Testis (tissue), 2 donors: ENCODE measurements at regions not wholly inside any gene's neighbourhood (a gene's known extent, or its start where the extent isn't known, plus 50 kb on each side); places are given as distances from the start of the nearest gene placed in this dataset.

ENCODE experiments used
- POLR2A ChIP-seq: fragments of 450-650 bp; IDR thresholded peaks from one replicate; pipeline ENCODE4 v1.6.1; 2017; ENCODE audit warnings: antibody characterized with exemption, mild to moderate bottlenecking, moderate library complexity
- TF ChIP-seq, protein P1 (sequence below), 3 experiments: fragments of 450-650 bp in 2 of 3; fragments of 200-600 bp in 1 of 3; sonication (generic) in 1 of 3; IDR thresholded peaks; one replicate each; pipeline ENCODE4 v1.5.1; 2016 to 2019; ENCODE audit warnings: antibody characterized with exemption in 3 of 3, mild to moderate bottlenecking in 2 of 3, moderate library complexity in 1 of 3

DNA sequence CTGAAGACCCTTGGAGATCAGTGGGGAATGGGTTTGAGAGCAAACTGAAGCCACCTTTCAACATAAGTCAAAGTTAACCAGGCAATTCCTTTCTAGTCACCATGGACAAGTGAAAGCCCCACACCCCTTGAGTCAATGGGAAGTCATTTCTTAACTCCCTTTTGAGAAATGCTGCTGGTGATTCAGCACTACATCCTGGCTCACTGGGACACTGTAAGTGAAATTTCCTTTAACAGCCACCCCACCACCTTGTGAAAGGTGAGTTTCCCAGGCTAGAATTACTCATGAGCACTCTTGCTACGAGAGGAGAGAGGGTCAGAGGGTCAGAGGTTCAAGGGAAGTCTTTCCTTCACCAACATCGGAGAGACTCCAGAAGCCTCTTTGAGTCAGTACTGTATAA, 93.3 kb upstream of the MARCKS start:
- TF ChIP-seq, protein P1, sequence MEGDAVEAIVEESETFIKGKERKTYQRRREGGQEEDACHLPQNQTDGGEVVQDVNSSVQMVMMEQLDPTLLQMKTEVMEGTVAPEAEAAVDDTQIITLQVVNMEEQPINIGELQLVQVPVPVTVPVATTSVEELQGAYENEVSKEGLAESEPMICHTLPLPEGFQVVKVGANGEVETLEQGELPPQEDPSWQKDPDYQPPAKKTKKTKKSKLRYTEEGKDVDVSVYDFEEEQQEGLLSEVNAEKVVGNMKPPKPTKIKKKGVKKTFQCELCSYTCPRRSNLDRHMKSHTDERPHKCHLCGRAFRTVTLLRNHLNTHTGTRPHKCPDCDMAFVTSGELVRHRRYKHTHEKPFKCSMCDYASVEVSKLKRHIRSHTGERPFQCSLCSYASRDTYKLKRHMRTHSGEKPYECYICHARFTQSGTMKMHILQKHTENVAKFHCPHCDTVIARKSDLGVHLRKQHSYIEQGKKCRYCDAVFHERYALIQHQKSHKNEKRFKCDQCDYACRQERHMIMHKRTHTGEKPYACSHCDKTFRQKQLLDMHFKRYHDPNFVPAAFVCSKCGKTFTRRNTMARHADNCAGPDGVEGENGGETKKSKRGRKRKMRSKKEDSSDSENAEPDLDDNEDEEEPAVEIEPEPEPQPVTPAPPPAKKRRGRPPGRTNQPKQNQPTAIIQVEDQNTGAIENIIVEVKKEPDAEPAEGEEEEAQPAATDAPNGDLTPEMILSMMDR (IDR thresholded peaks at IDR 0.05), result no peak
- no peak for TF ChIP-seq POLR2A
